SJCRH30 (cell line): ENCODE measurements at regions not wholly inside any gene's neighbourhood (a gene's known extent, or its start where the extent isn't known, plus 50 kb on each side); places are given as distances from the start of the nearest gene placed in this dataset.
A peak's percentile ranks its signal among the peaks of the same experiment; 100 is the strongest.

Source experiments
- DNase-seq, 2 experiments: peaks; one replicate each; pipeline ENCODE4 v3.0.0-alpha.2; 2015 to 2020
- H3K27ac ChIP-seq: fragments of 250-450 bp; sonication (Bioruptor Pico); 2 replicates; pipeline ENCODE4 v1.5.1; 2020; ENCODE audit warnings: mild to moderate bottlenecking, moderate library complexity
- H3K27me3 ChIP-seq: fragments of 250-450 bp; sonication (Bioruptor Pico); 2 replicates; pipeline ENCODE4 v1.5.1; 2020; ENCODE audit warnings: mild to moderate bottlenecking, moderate library complexity
- H3K36me3 ChIP-seq: fragments of 250-450 bp; sonication (Bioruptor Pico); 2 replicates; pipeline ENCODE4 v1.5.1; 2020; ENCODE audit warnings: mild to moderate bottlenecking, moderate library complexity
- H3K4me1 ChIP-seq: fragments of 250-450 bp; sonication (Bioruptor Pico); 2 replicates; pipeline ENCODE4 v1.5.1; 2020; ENCODE audit warnings: mild to moderate bottlenecking, moderate library complexity
- H3K4me3 ChIP-seq: fragments of 250-450 bp; sonication (Bioruptor Pico); 2 replicates; pipeline ENCODE4 v1.5.1; 2020; ENCODE audit warnings: mild to moderate bottlenecking, moderate library complexity
- H3K9me3 ChIP-seq: fragments of 250-450 bp; sonication (Bioruptor Pico); replicated peaks from 2 replicates; pipeline ENCODE4 v1.5.1; 2020; ENCODE audit warnings: mild to moderate bottlenecking, moderate library complexity

DNA sequence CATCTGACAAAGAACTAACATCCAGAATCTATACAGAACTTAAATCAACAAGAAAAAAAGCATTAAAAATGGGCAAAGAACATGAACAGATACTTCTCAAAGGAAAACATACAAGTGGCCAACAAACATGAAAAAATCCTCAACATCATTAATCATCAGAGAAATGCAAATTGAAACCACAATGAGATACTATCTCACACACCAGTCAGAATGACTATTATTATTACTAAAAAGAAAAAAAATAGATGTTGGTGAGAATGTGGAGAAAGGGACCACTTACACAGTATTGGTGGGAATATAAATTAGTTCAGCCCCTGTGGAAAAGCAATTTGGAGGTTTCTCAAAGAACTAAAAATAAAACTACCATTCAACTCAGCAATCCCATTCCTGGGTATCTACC, 89.1 kb upstream of the ADO start:
- H3K27me3 ChIP-seq, result no peaks in the 10 kb centered on the region
- H3K9me3 ChIP-seq, result no peaks in the 10 kb centered on the region
- H3K4me1 ChIP-seq, result peaks cover 24% of the 10 kb centered on the region
- no peak for DNase-seq
- H3K27ac ChIP-seq, result no peak overlapping the region
- no peaks in the 10 kb centered on the region for H3K36me3 ChIP-seq
- no peak overlapping the region for H3K4me3 ChIP-seq

DNA sequence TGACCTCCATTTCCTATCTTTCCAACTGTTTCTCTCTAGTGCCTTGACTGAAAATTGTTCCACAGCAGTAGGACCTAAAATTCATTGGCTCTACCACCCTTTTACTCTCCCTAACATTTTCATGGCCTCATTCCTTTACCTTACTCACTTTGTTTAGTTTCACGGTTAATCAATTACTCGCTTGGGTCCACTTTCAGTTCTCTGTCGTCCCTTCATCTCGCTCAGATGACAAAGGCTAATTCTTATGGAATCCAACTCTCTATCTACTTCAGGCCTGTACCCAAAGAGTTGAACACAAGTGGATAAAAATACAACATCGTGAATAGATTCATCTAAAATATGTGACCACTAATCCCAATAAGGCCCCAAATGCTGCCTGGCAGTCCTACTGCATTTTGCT, 85.9 kb upstream of the ADO start:
- no peak overlapping the region for H3K4me3 ChIP-seq
- H3K9me3 ChIP-seq, result no peaks in the 10 kb centered on the region
- peak overlapping the region; percentile 92 for H3K27ac ChIP-seq
- H3K4me1 ChIP-seq, result peaks cover 24% of the 10 kb centered on the region
- H3K36me3 ChIP-seq, result no peaks in the 10 kb centered on the region
- no peaks in the 10 kb centered on the region for H3K27me3 ChIP-seq
- peak; percentile 51 to 79 for DNase-seq

DNA sequence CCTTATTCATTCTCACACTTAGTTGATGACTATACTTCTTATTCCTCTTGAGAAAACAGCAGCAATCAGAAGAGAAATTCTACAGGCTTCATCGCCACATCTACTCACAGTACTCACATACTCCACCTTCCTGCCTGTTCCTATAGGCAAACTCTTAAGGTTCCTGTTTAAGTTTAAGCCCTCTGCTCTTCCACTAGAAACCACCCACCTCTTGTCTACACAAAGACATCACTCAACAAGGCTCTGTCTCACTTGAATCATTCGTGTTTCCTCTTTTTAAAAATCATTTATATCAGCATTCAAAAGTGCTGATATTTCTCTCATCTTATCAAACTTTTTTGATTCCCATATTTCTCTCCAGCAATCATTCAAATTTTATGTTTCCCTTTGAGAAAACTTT, 85.5 kb upstream of the ADO start:
- Histone ChIP-seq H3K4me3 (no peak overlapping the region), H3K36me3 (no peaks in the 10 kb centered on the region), H3K27ac (peak overlapping the region; percentile 92), H3K27me3 (no peaks in the 10 kb centered on the region), H3K9me3 (no peaks in the 10 kb centered on the region), H3K4me1 (peaks cover 24% of the 10 kb centered on the region)
- no peak for DNase-seq

DNA sequence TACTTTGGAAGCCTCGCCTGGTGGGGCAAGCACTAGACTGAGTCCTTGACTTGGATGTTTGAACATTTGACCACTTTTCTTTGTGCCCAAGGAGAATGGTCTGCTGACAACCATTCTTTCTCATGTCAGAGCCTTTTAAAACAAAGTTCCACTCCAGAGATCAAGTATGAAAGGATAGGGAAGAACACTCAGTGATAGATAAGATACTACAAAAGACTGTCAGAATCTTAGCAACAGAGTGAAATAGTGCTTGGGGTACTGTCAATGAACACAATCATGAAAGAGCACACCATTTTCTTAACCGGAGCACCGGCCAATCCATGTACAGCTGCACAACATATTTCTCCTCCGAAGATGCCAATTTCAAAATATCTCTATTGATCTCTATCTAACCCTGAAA, 82.8 kb upstream of the ADO start:
- Histone ChIP-seq H3K27ac (no peak overlapping the region), H3K36me3 (no peaks in the 10 kb centered on the region), H3K4me1 (peaks cover 24% of the 10 kb centered on the region), H3K4me3 (no peak overlapping the region), H3K9me3 (no peaks in the 10 kb centered on the region), H3K27me3 (no peaks in the 10 kb centered on the region)
- no peak for DNase-seq

DNA sequence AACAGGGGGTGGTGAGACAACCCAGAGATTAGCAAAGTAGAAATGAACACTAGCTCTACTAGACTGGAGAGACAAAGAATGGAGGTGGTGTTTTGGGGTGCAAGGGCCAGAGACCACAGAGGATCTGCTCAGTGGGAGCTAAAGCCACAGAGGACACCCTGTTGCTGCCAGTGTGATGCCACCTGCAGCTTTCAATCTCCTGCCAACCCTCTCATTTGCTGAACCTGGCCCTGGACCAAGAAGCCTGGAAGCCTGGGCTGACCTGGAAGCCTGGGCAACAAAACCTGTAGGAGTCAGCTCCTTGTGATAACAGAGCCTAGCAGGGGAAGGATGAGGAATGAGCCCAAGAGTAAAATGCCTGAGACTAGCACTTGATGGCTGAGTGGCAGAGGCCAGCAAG, 81.1 kb upstream of the ADO start:
- Histone ChIP-seq H3K9me3 (no peaks in the 10 kb centered on the region), H3K36me3 (no peaks in the 10 kb centered on the region), H3K27ac (no peak overlapping the region), H3K4me3 (no peak overlapping the region), H3K4me1 (peaks cover 13% of the 10 kb centered on the region), H3K27me3 (no peaks in the 10 kb centered on the region)
- peak; percentile 15 to 41 for DNase-seq

DNA sequence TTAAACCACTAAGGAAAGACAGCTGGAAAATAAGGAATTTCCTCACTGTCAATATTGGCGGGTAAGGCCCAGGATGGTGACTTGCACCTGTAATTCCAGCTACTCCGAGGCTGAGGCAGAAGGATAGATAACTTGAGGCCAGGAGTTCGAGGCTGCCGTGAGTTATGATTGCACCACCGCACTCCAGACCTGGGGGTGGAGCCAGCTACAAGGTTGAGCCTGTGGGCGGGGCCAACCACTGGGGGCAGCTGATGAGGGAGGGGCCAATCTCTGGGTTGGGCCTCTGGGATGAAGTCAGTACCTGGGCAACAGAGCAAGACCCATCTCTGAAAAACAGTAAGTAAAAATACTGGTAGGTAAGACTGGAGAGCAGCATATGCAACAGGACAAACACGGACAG, 80.1 kb upstream of the ADO start:
- Histone ChIP-seq H3K27ac (no peak overlapping the region), H3K9me3 (no peaks in the 10 kb centered on the region), H3K27me3 (no peaks in the 10 kb centered on the region), H3K4me1 (peaks cover 6% of the 10 kb centered on the region), H3K4me3 (no peak overlapping the region), H3K36me3 (no peaks in the 10 kb centered on the region)
- DNase-seq, result no peak

DNA sequence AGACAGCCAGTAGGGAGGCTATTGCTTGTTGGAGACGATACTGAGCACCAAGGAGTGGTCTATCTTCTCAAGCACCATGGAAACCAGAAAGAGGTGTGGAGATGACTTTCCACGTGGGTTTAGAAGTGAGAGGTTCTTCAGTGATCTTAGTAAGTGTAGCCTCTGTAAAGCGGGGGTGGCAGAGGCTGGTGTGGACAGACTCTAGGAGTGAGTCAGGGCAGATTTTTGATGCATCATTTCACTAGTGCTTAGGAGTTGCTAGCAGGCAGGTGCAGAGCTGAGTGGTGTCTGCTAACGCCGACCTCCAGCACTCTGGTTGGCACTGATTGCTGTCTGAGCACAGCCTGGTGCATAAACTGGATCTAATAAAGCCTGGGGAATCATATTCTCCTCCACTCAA, 78.4 kb upstream of the ADO start:
- peaks cover 3% of the 10 kb centered on the region; the same call in 1 of the 2 replicates for H3K4me1 ChIP-seq
- no peak overlapping the region for H3K4me3 ChIP-seq

DNA sequence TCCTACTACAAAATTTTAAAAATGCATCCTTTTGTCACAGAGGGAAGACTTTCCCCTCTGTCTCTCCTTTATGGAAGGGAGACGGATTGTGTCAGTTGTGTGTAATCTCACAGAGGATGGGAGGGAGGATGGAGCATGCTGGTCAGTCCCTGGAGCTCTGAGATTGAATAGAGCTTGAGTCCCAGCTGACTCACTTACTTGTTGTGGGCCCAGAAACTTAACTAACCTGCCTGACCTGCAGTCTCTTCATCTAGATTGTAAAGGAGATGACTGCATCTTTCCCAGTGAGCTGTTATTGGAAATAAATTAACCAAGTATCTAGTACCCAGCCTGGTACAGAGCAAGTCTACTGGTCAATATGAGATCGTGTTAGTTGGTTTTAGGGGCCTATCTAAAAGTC, 77.9 kb upstream of the ADO start:
- DNase-seq, result no peak
- Histone ChIP-seq H3K27ac (no peak overlapping the region), H3K36me3 (no peaks in the 10 kb centered on the region), H3K9me3 (no peaks in the 10 kb centered on the region), H3K27me3 (no peaks in the 10 kb centered on the region), H3K4me1 (peaks cover 3% of the 10 kb centered on the region; the same call in 1 of the 2 replicates), H3K4me3 (no peak overlapping the region)

More for the DNA sequence above, 78.4 kb upstream of the ADO start:
- H3K9me3 ChIP-seq, result no peaks in the 10 kb centered on the region
- H3K27me3 ChIP-seq, result no peaks in the 10 kb centered on the region
- no peak for DNase-seq
- no peaks in the 10 kb centered on the region for H3K36me3 ChIP-seq
- H3K27ac ChIP-seq, result no peak overlapping the region

DNA sequence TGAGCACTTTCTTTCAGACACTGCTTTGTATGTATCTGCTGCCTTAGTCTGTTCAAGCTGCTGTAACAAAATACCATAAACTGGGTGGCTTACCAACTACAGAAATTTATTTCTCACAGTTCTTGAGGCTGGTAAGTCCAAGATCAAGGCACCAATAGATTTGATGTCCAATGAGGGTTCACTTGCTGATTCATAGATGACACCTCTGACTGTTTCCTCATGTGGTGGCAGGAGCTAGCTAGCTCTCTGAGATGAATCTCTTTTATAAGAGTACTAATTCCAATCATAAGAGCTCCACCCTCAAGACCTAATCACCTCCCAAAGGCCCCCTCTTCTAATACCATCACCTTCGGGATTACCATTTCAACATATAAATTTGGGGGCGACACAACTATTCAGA, 76.6 kb upstream of the ADO start:
- H3K4me1 ChIP-seq, result peaks cover 5% of the 10 kb centered on the region; the same call in 1 of the 2 replicates
- H3K36me3 ChIP-seq, result no peaks in the 10 kb centered on the region
- no peak overlapping the region for H3K27ac ChIP-seq
- no peak for DNase-seq
- no peaks in the 10 kb centered on the region for H3K27me3 ChIP-seq
- no peak overlapping the region for H3K4me3 ChIP-seq
- no peaks in the 10 kb centered on the region for H3K9me3 ChIP-seq

DNA sequence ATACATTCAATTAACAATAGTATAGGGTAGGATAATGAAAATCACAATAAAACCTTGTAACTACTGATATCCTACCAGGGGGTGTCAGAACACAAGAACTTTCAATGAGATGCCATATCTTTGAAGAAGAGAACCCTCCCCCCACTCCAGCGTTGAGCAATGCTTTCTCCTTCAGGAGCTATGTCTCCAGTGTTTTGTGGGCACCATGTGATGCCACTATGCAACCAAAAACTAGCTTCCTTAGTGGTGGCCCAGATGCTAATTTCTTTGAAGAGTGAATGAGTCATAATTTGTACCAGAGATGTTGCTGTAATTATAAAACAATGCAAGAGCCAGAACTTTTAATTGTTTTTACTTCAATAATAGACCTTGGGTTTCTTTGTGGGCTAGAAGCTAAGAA, 76.0 kb upstream of the ADO start:
- peaks cover 5% of the 10 kb centered on the region; the same call in 1 of the 2 replicates for H3K4me1 ChIP-seq
- no peaks in the 10 kb centered on the region for H3K9me3 ChIP-seq
- no peak for DNase-seq
- no peaks in the 10 kb centered on the region for H3K36me3 ChIP-seq
- no peak overlapping the region for H3K27ac ChIP-seq
- no peaks in the 10 kb centered on the region for H3K27me3 ChIP-seq
- no peak overlapping the region for H3K4me3 ChIP-seq

DNA sequence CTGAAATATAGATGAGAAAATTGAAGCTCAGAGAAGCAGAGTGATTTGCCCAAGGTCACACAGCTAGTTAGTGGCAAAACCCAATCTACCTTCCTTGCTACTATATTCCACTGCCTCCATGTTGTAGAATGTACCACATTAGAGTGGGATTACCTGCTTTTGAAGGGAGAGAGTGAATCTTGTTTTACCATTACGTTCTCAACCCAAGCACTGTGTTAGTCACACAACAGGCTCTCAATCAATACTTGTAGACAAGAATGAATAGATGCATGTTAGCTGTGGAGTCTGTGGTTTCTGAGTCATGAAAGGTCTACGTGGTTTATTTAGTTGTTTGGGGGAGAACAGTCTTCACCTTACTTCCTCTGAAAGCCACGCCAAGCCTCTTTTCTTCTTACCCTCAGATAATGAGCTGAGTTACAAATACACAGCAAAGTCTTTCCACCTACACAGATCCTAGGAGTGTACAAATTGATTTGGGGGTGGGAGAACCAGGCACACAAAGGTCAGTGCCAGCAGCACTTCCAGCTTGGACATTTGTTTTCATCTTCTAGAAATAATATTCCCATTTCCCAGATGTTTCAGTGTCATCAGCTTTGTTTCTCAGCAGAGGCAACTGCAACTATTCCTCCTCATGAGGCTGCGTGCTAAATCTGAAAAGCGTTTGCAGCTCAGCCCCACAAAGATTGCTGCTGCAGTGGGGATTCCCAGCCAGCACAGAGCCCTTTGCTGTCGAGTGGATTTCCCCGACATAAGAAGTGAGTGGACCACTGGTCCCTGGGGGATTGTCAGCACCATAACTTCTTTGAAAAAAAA, 71.5 kb upstream of the ADO start:
- DNase-seq, result no peak
- no peaks in the 10 kb centered on the region for H3K9me3 ChIP-seq

DNA sequence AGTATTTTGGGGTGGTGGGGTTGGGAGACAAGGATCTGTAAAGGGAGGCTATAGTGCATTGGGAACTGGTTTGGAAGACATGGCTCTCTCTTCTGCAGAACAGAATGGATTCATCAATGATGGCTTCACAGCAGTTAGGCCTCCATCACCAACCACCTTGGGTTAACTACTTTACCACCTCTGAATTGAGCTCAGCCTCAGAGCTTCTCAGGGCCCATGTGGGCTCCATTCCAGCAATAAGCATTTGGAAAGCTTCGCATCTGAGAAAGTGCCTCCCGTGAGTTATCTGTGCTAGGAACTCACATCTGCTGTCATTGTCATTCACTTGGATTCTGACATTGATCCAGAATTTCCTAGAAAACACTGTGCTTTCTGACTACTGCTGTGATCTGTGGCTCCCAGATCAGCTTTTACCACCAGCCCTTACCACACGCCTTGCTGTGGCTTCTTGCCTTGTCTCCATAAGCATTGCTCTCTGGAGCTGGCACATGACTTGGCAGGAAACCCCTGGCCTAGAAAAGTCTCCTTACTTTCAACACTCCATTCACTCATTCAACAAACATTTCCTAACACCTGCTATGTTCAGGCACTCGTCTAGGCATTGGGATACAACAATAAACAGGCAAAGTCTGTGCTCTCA, 70.7 kb upstream of the ADO start:
- DNase-seq, result no peak
- Histone ChIP-seq H3K27ac (no peak overlapping the region), H3K27me3 (no peaks in the 10 kb centered on the region), H3K4me1 (peaks cover 8% of the 10 kb centered on the region; the same call in 1 of the 2 replicates), H3K9me3 (no peaks in the 10 kb centered on the region), H3K4me3 (no peak overlapping the region), H3K36me3 (no peaks in the 10 kb centered on the region)

More for the DNA sequence above, 71.5 kb upstream of the ADO start:
- Histone ChIP-seq H3K27ac (no peak overlapping the region), H3K27me3 (no peaks in the 10 kb centered on the region), H3K4me3 (no peak overlapping the region), H3K4me1 (peaks cover 8% of the 10 kb centered on the region; the same call in 1 of the 2 replicates), H3K36me3 (no peaks in the 10 kb centered on the region)

DNA sequence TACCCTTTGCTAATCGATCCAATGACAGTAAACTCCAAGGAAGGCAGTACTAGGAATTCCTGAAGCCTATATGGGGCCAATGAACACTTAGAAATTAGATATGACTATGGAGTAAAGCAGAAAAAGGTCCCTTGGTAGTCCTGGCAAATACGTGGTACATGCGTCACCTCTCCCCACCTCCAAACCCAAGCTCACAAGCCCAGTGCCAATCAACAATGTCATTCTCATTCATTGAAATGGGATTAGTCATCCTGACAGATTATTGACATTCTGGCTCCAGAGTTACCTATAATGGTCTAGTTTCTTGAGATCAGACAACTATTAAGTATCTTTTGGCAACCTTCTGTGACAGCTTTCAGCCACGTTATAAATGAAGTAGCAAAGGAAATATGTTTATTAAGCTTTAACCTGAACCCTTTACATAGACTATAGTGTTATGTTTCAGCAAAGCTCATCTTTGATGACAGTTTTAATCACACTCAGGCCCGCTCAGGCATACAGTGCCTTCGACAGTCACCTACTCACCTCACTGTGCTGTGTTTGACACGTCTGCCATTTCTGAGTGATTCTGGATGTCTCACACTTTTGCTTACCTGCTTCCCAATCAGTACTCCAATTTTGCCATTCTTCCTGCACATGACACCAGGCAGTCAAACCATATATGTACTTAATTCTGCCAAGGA, 69.6 kb upstream of the ADO start:
- no peaks in the 10 kb centered on the region for H3K27me3 ChIP-seq
- H3K9me3 ChIP-seq, result no peaks in the 10 kb centered on the region
- no peak overlapping the region for H3K27ac ChIP-seq
- H3K4me1 ChIP-seq, result peaks cover 6% of the 10 kb centered on the region; the same call in 1 of the 2 replicates
- H3K4me3 ChIP-seq, result no peak overlapping the region
- no peaks in the 10 kb centered on the region for H3K36me3 ChIP-seq
- no peak for DNase-seq

DNA sequence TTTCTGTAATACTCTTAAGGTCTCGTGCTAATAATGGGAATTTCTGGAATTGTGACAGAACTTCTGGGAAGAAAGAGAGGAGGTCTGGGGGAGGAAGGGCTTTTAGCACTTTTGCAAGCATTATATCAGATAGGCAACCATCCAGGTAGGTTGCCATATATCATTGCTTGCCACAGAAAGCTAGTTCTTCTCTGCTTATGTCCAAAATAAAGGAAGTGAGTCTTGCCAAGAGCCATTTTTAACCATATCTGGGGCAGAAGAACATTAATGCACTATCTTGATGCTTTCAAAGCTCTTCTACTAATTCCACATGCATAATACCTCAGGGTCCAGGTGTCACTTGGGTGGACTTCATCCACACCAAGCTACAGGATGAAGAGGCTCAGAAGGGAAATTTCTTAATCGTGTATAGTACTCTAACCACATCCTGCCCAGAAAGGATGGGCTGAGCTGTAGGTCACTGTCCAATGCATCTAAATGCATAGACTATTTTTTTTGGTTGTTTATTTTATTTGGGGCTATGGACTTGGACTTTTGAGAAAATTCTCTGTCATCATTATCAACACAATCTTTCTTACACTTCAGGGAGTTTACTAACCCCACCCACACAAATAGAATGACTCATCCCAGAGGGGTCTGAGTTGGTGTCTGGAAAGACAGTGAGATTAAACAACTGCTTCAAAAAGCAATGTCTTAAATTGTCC, 68.9 kb upstream of the ADO start:
- H3K27me3 ChIP-seq, result no peaks in the 10 kb centered on the region
- no peaks in the 10 kb centered on the region for H3K9me3 ChIP-seq
- no peak for DNase-seq
- H3K36me3 ChIP-seq, result no peaks in the 10 kb centered on the region
- H3K4me1 ChIP-seq, result peaks cover 6% of the 10 kb centered on the region; the same call in 1 of the 2 replicates
- no peak overlapping the region for H3K27ac ChIP-seq
- H3K4me3 ChIP-seq, result no peak overlapping the region

DNA sequence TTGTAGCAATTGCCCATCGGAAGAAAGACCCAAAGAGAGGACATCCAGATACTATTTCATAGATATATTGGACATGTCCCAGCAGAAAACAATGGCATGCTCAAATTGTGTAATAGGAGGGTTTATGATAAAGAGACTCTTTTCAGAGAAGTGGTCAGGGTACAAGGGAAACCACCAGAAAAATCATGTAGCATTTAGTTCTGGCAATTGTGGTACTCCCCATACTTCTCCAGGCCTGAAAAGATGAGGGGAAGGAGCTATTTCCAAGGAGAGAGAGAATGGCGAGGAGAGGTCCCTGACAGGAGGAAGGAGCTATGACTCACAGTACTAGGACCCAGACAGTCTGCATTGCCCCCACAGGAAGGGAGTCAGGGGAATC, 68.4 kb upstream of the ADO start:
- Histone ChIP-seq H3K4me3 (no peak overlapping the region), H3K27ac (no peak overlapping the region), H3K27me3 (no peaks in the 10 kb centered on the region), H3K36me3 (no peaks in the 10 kb centered on the region), H3K9me3 (no peaks in the 10 kb centered on the region), H3K4me1 (peaks cover 6% of the 10 kb centered on the region; the same call in 1 of the 2 replicates)
- DNase-seq, result no peak
